Aorta (tissue), 5 donors: ENCODE measurements at regions not wholly inside any gene's neighbourhood (a gene's known extent, or its start where the extent isn't known, plus 50 kb on each side); places are given as distances from the start of the nearest gene placed in this dataset.

Experiments
- ATAC-seq: fragments of 200-7000 bp; cut with Tn5 transposase; one replicate; pipeline ENCODE4 v1.9.1; 2022; ENCODE audit warnings: moderate library complexity; ENCODE audit not compliant: low FRiP score
- DNase-seq, 2 donors: peaks; one replicate each; pipeline ENCODE4 v3.0.0-alpha.2; 2020
- H3K27ac ChIP-seq, 2 donors: one replicate each; pipeline ENCODE4 v1.5.1; 2013; ENCODE audit warnings: low read length in 2 of 2, mild to moderate bottlenecking in 2 of 2, moderate library complexity in 2 of 2, control low read depth in 1 of 2, inconsistent platforms in 1 of 2, low read depth in 1 of 2
- H3K27me3 ChIP-seq, 2 donors: one replicate each; pipeline ENCODE4 v1.6.1; 2013; ENCODE audit warnings: control low read depth in 1 of 2, low read length in 1 of 2, mild to moderate bottlenecking in 1 of 2, moderate library complexity in 1 of 2; ENCODE audit not compliant: insufficient read depth in 2 of 2, control insufficient read depth in 1 of 2
- H3K36me3 ChIP-seq, 2 donors: one replicate each; pipeline ENCODE4 v1.6.1; 2013; ENCODE audit warnings: control low read depth in 1 of 2, low read length in 1 of 2, mild to moderate bottlenecking in 1 of 2; ENCODE audit not compliant: insufficient read depth in 2 of 2, control insufficient read depth in 1 of 2
- H3K4me1 ChIP-seq, 2 donors: one replicate each; pipeline ENCODE4 v1.6.1; 2013; ENCODE audit warnings: low read length in 2 of 2, control low read depth in 1 of 2, mild to moderate bottlenecking in 1 of 2, moderate library complexity in 1 of 2; ENCODE audit not compliant: insufficient read depth in 2 of 2, control insufficient read depth in 1 of 2
- H3K4me3 ChIP-seq, 2 donors: one replicate each; pipeline ENCODE4 v1.5.1; 2013; ENCODE audit warnings: low read length in 2 of 2, control low read depth in 1 of 2, mild to moderate bottlenecking in 1 of 2
- H3K9me3 ChIP-seq: one replicate; pipeline ENCODE4 v1.6.1; 2013; ENCODE audit warnings: mild to moderate bottlenecking, low read length; ENCODE audit not compliant: control insufficient read depth
- WGBS, 2 donors: extraction: QIAGEN DNeasy Blood & Tissue Kit; methylation state at CpG; one replicate each; pipeline ENCODE4 v1.1.7; 2013; 5-methylcytosine and 5-hydroxymethylcytosine counted together
- intact Hi-C, 2 donors: fragments of 100-400 bp; cut with DNase I; formaldehyde crosslinking; loops; one replicate each; pipeline versions ENCODE4 v1.14.2 to v1.15.0; 2022
- donor health status: healthy with polysubstance abuse.
- donor health status: Bipolar disorder and iron deficiency.
- donor health status: DM: no; HTN: no; CAD: no.
- donor health status: DM: no; HTN: no; CAD: no.
- donor health status: DM: yes; HTN: yes; CAD: no.

DNA sequence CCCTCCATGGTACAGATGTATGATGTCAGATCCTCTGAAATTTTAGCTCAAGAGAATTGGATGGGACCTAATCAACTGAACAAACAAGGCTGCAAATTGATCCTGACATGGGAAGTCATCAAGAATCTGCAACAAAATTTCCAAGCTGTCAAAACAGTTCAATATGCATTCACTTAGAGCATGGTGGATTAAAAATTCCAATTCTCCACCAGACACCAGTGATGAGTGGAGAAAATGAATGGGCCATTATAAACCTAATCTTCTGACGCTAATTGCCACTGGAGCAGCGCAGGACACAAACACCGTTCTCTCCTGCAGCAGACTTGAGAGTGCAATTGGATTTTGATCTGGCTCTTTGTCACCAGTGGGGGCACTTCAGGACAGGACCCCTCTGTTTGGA lies 94.2 kb downstream of the MINAR1 start:
- H3K4me3 ChIP-seq: no peak overlapping the region
- 54 to 79% methylated on average over 3 of the region's 3 CpGs for WGBS, 2 donors
- no peak for DNase-seq
- H3K4me1 ChIP-seq: no peaks in the 10 kb centered on the region
- H3K9me3 ChIP-seq: peaks cover 7% of the 10 kb centered on the region
- no peaks in the 10 kb centered on the region for H3K36me3 ChIP-seq
- H3K27me3 ChIP-seq: no peaks in the 10 kb centered on the region
- ATAC-seq: no peak
- intact Hi-C loops: no loop called here
- no peak overlapping the region for H3K27ac ChIP-seq

DNA sequence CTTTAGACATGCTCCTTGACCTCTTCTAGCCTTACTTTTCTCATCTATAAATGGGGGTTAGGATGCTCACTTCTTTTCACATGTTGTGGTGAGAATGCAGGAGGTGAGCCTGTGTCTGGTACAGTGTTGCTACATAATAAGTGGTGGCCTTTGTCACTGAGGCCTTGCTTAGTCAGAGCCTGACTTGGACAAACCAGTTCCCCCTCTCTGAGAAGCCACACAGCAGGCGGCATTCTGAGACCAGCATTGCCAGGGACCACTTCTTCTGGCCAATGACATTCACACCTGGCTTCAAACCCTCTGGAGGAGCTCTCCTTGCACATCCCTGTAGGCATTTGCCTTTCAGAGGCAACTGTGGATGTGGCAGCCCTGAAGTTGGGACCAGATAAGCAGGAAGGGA lies 95.7 kb downstream of the MINAR1 start:
- ATAC-seq: no peak
- no peak for DNase-seq
- intact Hi-C loops: no loop called here
- Histone ChIP-seq H3K27ac (no peak overlapping the region), H3K4me3 (no peak overlapping the region), H3K27me3 (no peaks in the 10 kb centered on the region), H3K4me1 (no peaks in the 10 kb centered on the region), H3K9me3 (peaks cover 7% of the 10 kb centered on the region), H3K36me3 (no peaks in the 10 kb centered on the region)
- 38 to 42% methylated on average over 1 of the region's 1 CpG for WGBS, 2 donors

DNA sequence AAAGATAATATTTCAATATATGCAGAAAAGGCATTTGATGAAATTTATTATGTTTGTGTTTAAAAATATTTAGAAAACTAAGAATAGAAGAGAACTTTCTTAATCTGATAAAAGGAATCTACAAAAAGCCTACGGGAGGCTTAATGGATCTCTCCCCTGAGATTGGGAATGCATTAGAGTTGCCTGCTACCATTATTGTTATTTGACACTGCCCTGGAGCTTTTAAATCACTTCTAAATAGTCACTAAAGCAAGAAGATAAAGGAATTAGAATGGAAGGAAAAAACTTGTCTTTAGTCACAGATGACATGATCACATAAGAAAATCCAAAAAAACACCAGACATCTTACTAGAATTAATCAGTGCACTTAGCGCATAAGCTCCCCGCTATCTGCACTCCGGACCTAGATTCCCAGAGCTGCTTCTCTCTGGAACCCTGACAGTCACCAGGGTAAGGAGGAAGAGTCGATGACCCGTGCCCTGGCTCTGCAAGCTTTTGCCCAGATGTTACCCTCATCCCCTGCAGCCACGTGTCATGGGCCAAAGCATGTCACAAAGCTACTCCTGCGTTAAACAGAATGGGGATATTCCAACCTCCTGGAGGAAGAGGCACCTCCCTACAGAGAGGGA lies 97.1 kb downstream of the MINAR1 start:
- H3K4me3 ChIP-seq: no peak overlapping the region
- peaks cover 7% of the 10 kb centered on the region for H3K9me3 ChIP-seq
- H3K4me1 ChIP-seq: no peaks in the 10 kb centered on the region
- no peak for DNase-seq
- 46 to 52% methylated on average over 8 of the region's 8 CpGs for WGBS, 2 donors
- H3K27me3 ChIP-seq: no peaks in the 10 kb centered on the region
- intact Hi-C loops: no loop called here
- no peak for ATAC-seq
- H3K27ac ChIP-seq: no peak overlapping the region
- H3K36me3 ChIP-seq: no peaks in the 10 kb centered on the region

DNA sequence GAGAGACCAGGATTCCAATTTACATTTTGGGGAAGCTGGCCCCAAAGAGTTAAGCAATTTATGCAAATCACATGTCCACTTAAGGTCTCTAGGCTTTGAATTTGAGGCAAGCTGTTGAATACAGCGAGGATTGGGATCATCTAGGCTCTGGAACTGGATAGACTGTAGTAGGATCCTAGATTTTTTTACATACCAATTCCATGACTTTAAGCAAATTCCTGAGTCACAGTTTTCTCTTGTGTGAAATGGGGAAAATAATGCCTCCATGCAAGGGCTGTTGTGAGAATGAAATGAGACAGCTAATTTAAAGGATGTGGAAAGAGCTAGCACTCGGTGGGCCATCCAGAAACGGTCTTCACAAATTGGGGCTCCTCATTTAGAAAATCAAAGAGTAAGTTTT lies 103.4 kb downstream of the MINAR1 start:
- ATAC-seq (no peak), DNase-seq (no peak)
- 75 to 80% methylated on average over 3 of the region's 3 CpGs for WGBS, 2 donors
- Histone ChIP-seq H3K4me3 (no peak overlapping the region), H3K36me3 (no peaks in the 10 kb centered on the region), H3K4me1 (no peaks in the 10 kb centered on the region), H3K27me3 (no peaks in the 10 kb centered on the region), H3K27ac (no peak overlapping the region), H3K9me3 (no peaks in the 10 kb centered on the region)
- intact Hi-C loops: no loop called here

DNA sequence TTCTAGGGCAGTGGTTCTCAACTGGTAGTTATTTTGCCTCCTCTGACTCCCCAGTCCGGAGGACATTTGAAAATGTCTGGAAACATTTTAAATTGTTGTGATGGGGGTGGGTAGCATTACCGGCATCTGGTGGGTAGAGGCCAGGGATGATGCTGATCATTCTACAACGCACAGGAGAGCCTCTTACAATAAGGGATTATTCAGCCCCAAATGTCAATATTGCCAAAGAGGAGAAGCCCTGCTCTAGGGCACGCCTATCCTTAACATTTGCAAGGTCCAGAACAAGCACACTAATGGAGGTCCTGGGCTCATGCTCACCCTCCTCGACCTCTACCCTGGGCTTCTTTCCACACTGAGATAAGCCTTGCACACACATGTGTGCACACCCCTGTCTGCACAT lies 106.4 kb downstream of the MINAR1 start:
- DNase-seq: no peak
- Histone ChIP-seq H3K27ac (no peak overlapping the region), H3K27me3 (no peaks in the 10 kb centered on the region), H3K36me3 (no peaks in the 10 kb centered on the region), H3K4me3 (no peak overlapping the region), H3K9me3 (no peaks in the 10 kb centered on the region), H3K4me1 (no peaks in the 10 kb centered on the region)
- intact Hi-C loops: no loop called here
- 90 to 92% methylated on average over 5 of the region's 5 CpGs for WGBS, 2 donors
- no peak for ATAC-seq

DNA sequence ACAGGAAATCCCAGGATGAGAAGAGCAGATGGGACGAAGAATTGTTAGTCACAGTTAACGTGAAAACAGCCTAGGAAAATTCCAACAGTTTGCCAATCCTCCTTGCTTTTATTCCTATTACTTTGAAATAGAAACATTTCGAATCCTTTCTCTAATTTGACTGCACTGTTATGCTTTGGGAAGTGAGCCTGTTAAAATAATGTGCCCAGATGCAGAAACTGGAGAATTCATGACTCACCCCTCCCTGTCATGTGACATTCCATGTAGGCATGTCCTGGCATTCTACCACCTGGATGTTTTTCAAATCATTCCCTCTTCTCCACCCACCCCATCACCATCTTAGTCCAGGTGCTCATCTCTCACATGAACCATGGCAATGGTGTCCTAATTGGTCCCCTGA lies 107.3 kb downstream of the MINAR1 start:
- no peak for DNase-seq
- Histone ChIP-seq H3K9me3 (no peaks in the 10 kb centered on the region), H3K36me3 (no peaks in the 10 kb centered on the region), H3K27ac (no peak overlapping the region), H3K4me1 (no peaks in the 10 kb centered on the region), H3K4me3 (no peak overlapping the region), H3K27me3 (no peaks in the 10 kb centered on the region)
- ATAC-seq: no peak
- 0 to 9% methylated on average over 3 of the region's 3 CpGs for WGBS, 2 donors
- intact Hi-C loops: no loop called here

DNA sequence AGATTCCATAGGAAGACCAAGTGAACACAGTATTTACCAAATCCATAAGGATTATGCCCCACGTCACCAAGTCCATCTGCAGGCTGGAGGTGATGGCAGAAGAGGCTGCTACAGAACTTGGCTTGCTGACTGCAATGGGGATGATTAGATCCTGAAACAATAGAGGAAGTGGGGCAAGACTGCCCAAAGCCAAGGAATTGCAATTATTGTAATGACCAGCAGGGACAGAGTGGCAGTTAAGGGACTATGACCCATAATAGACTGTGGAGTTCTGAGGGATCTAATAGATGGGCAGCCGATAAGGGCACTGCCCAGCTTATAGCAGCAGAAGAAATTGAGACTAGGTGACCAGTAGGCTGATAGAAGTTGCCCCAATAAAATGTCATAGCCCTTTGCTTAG lies 108.4 kb downstream of the MINAR1 start:
- no peak overlapping the region for H3K27ac ChIP-seq
- intact Hi-C loops: no loop called here
- H3K27me3 ChIP-seq: no peaks in the 10 kb centered on the region
- 96% methylated on average over 2 of the region's 2 CpGs for WGBS, 2 donors
- no peak for DNase-seq
- no peak for ATAC-seq
- no peaks in the 10 kb centered on the region for H3K4me1 ChIP-seq
- H3K9me3 ChIP-seq: no peaks in the 10 kb centered on the region
- no peak overlapping the region for H3K4me3 ChIP-seq
- no peaks in the 10 kb centered on the region for H3K36me3 ChIP-seq

DNA sequence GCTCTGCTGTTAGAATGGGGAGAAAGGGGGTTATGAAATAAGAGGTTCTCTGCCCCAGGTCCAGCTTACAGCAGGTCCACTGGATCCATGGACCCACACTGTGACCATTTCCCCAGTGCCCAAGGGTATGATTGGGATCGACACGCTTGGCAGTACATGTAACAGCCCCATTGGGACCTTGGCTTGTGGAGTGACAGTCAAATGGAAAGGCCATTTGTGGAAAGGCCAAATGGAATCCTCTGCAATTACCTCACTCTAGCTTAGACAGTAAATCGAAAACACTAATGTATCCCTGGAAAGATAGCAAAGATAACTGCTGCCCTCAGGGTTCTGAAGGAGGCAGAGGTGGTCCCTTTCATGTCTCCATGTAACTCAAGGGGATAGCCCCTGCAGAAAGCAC lies 109.1 kb downstream of the MINAR1 start:
- Histone ChIP-seq H3K9me3 (no peaks in the 10 kb centered on the region), H3K36me3 (no peaks in the 10 kb centered on the region), H3K4me1 (no peaks in the 10 kb centered on the region), H3K27me3 (no peaks in the 10 kb centered on the region), H3K4me3 (no peak overlapping the region), H3K27ac (no peak overlapping the region)
- ATAC-seq (no peak), DNase-seq (no peak)
- intact Hi-C loops: no loop called here
- WGBS, 2 donors: 74 to 85% methylated on average over 3 of the region's 3 CpGs

DNA sequence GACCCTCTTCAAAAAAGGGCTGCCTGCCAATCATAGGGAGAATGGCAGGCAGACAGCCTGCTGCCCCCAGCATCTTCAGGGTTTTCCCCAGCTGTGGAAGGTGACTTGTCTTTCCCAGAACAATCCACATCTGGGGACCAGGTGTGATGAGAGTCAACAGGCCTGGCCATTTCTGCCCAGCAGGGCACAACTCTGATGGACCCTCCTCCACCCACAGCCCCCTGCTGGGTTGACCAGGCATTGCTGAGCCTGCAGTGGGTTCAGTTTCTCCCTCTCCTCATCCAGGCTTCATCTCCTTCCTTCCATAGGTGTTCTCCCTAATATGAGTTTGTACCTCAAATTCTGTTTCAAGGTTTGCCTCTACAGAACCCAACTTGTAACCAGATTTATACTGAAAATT lies 111.0 kb downstream of the MINAR1 start:
- no peak for ATAC-seq
- no peak overlapping the region for H3K27ac ChIP-seq

More for the DNA sequence above, 111.0 kb downstream of the MINAR1 start:
- no peaks in the 10 kb centered on the region for H3K9me3 ChIP-seq
- no peaks in the 10 kb centered on the region for H3K27me3 ChIP-seq
- no peak overlapping the region for H3K4me3 ChIP-seq
- no peaks in the 10 kb centered on the region for H3K4me1 ChIP-seq
- H3K36me3 ChIP-seq: no peaks in the 10 kb centered on the region
- intact Hi-C loops: no loop called here
- DNase-seq: no peak
